SK-N-SH treated with all-trans-retinoic acid at 6 μM for 48 hours (cell line): ENCODE measurements at regions not wholly inside any gene's neighbourhood (a gene's known extent, or its start where the extent isn't known, plus 50 kb on each side); places are given as distances from the start of the nearest gene placed in this dataset.

Source experiments
- ATAC-seq: fragments of 200-7000 bp; cut with Tn5 transposase; 3 replicates; pipeline ENCODE4 v1.9.1; 2020; ENCODE audit warnings: mild to moderate bottlenecking, moderate library complexity
- ARNTL ChIP-seq: fragments of 450-650 bp; formaldehyde crosslinking; IDR thresholded peaks from 2 replicates; pipeline ENCODE4 v1.5.0; 2020; ENCODE audit warnings: low read depth, mild to moderate bottlenecking, moderate library complexity, borderline replicate concordance
- BACH2 ChIP-seq: fragments of 250-450 bp; sonication (Bioruptor Pico); IDR thresholded peaks from 2 replicates; pipeline ENCODE4 v1.9.0; 2021; ENCODE audit warnings: mild to moderate bottlenecking, borderline replicate concordance
- CSDC2 ChIP-seq: fragments of 250-450 bp; sonication (Bioruptor Pico); IDR thresholded peaks from 2 replicates; pipeline ENCODE4 v1.5.0; 2020; ENCODE audit warnings: mild to moderate bottlenecking, moderate library complexity
- GLIS3 ChIP-seq: fragments of 250-450 bp; sonication (Bioruptor Pico); IDR thresholded peaks from 2 replicates; pipeline ENCODE4 v1.5.0; 2020; ENCODE audit warnings: mild to moderate bottlenecking, moderate library complexity
- ISL1 ChIP-seq: fragments of 250-450 bp; sonication (Bioruptor Pico); IDR thresholded peaks from 2 replicates; pipeline ENCODE4 v2.1.2; 2022; ENCODE audit warnings: mild to moderate bottlenecking, moderate library complexity
- PPARA ChIP-seq: fragments of 250-450 bp; sonication (Bioruptor Pico); IDR thresholded peaks from 2 replicates; pipeline ENCODE4 v1.5.0; 2020; ENCODE audit warnings: mild to moderate bottlenecking, borderline replicate concordance
- RARB ChIP-seq: fragments of 250-450 bp; sonication (Bioruptor Pico); IDR thresholded peaks from 2 replicates; pipeline ENCODE4 v1.8.0; 2021; ENCODE audit warnings: mild to moderate bottlenecking, moderate library complexity
- TCF4 ChIP-seq: fragments of 250-450 bp; sonication (Bioruptor Pico); IDR thresholded peaks from 2 replicates; pipeline ENCODE4 v1.8.0; 2021; ENCODE audit warnings: mild to moderate bottlenecking, moderate library complexity, borderline replicate concordance
- ZC3H10 ChIP-seq: fragments of 250-450 bp; sonication (Bioruptor Pico); IDR thresholded peaks from 2 replicates; pipeline ENCODE4 v1.5.1; 2021; ENCODE audit warnings: mild to moderate bottlenecking, moderate library complexity
- ZFP3 ChIP-seq: fragments of 250-450 bp; sonication (Bioruptor Pico); IDR thresholded peaks from 2 replicates; pipeline ENCODE4 v1.5.0; 2020; ENCODE audit warnings: mild to moderate bottlenecking, moderate library complexity
- ZFP30 ChIP-seq: fragments of 450-650 bp; formaldehyde crosslinking; IDR thresholded peaks from 2 replicates; pipeline ENCODE4 v1.5.0; 2022; ENCODE audit warnings: mild to moderate bottlenecking, moderate library complexity
- ZNF70 ChIP-seq: fragments of 450-650 bp; formaldehyde crosslinking; IDR thresholded peaks from 2 replicates; pipeline ENCODE4 v1.5.0; 2020; ENCODE audit warnings: mild to moderate bottlenecking, moderate library complexity
- ZNF8 ChIP-seq: fragments of 450-650 bp; formaldehyde crosslinking; IDR thresholded peaks from 2 replicates; pipeline ENCODE4 v1.5.0; 2020; ENCODE audit warnings: mild to moderate bottlenecking, moderate library complexity
- TF ChIP-seq, protein P1 (sequence below): fragments of 250-450 bp; sonication (Bioruptor Pico); IDR thresholded peaks from 2 replicates; pipeline ENCODE4 v1.8.0; 2020; ENCODE audit warnings: mild to moderate bottlenecking, moderate library complexity, borderline replicate concordance
- TF ChIP-seq, protein P2 (sequence below): fragments of 250-450 bp; sonication (Bioruptor Pico); IDR thresholded peaks from 2 replicates; pipeline ENCODE4 v1.8.0; 2021; ENCODE audit warnings: low read depth, mild to moderate bottlenecking, moderate library complexity, borderline replicate concordance
- TF ChIP-seq, protein P3 (sequence below): fragments of 250-450 bp; sonication (Bioruptor Pico); IDR thresholded peaks from 2 replicates; pipeline ENCODE4 v1.5.0; 2020; ENCODE audit warnings: mild to moderate bottlenecking, moderate library complexity

DNA sequence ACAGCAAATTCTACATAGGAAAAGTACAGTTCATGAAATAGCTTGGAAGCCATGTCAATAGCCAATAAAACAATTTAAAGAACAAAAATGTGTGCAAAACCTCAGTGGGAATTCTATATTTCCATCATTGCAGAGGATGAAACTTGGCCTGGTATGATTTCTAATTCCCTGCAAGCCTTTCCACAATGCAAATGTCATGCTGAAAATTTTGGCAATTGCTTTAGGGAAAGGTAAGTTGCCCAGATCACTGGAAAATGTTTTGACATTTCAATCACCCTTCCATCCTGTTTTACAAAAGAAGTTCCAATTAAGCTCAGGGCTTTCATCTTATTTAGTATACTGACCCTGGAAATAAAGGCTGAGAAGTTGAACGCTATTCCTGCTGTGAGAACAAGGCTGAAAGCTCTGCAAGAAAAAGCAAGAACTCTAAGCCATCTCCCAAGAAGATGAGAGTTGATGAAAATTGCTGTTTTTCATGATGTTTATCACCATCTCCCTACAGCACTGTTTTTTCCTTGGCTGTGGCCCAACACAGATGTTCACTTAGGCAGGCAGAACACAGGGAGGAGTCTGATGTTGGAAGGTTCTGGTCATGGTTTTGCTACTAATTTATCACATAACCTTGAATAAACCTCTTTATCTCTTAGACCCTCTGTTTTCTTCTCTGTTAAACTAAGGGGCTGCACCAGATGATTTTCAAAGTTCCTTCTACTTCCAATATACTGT is 263.7 kb downstream of the KCTD12 start:
- ATAC-seq, result no peak; the same call in 2 of the 3 replicates
- TF ChIP-seq ZFP30 (CRISPR knock-in tag), result no peak
- no peak for TF ChIP-seq ZC3H10 (CRISPR knock-in tag)
- TF ChIP-seq RARB (CRISPR knock-in tag), result no peak
- TF ChIP-seq, protein P1, sequence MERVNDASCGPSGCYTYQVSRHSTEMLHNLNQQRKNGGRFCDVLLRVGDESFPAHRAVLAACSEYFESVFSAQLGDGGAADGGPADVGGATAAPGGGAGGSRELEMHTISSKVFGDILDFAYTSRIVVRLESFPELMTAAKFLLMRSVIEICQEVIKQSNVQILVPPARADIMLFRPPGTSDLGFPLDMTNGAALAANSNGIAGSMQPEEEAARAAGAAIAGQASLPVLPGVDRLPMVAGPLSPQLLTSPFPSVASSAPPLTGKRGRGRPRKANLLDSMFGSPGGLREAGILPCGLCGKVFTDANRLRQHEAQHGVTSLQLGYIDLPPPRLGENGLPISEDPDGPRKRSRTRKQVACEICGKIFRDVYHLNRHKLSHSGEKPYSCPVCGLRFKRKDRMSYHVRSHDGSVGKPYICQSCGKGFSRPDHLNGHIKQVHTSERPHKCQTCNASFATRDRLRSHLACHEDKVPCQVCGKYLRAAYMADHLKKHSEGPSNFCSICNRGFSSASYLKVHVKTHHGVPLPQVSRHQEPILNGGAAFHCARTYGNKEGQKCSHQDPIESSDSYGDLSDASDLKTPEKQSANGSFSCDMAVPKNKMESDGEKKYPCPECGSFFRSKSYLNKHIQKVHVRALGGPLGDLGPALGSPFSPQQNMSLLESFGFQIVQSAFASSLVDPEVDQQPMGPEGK (CRISPR knock-in tag), result no peak
- peak; percentile 41; the same call in 1 of the 2 replicates for TF ChIP-seq TCF4 (CRISPR knock-in tag)

DNA sequence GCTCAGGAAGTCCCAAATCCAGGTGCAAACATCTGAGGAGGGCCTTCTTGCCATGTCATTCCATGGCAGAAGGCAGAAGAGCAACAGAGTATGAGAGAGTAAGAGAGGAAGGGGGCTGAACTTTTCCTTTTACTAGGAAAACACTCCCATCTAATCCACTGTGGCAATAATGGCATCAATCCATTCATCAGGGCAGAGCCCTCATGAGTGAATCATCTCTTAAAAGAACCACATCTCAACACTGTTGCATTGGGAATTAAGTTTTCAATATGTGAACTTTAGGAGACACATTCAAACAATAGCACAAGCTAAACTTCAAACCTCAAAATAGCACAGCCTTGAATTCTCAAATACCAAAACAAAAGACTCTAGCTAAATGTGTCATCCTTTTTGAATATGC is 264.5 kb downstream of the KCTD12 start:
- ATAC-seq, result no peak
- TF ChIP-seq ZNF8 (CRISPR knock-in tag), result no peak
- TF ChIP-seq, protein P1 (CRISPR knock-in tag), result no peak
- no peak for TF ChIP-seq ZFP3
- TF ChIP-seq, protein P2, sequence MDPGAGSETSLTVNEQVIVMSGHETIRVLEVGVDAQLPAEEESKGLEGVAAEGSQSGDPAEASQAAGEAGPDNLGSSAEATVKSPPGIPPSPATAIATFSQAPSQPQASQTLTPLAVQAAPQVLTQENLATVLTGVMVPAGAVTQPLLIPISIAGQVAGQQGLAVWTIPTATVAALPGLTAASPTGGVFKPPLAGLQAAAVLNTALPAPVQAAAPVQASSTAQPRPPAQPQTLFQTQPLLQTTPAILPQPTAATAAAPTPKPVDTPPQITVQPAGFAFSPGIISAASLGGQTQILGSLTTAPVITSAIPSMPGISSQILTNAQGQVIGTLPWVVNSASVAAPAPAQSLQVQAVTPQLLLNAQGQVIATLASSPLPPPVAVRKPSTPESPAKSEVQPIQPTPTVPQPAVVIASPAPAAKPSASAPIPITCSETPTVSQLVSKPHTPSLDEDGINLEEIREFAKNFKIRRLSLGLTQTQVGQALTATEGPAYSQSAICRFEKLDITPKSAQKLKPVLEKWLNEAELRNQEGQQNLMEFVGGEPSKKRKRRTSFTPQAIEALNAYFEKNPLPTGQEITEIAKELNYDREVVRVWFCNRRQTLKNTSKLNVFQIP (CRISPR knock-in tag), result no peak
- no peak for TF ChIP-seq ISL1 (CRISPR knock-in tag)

DNA sequence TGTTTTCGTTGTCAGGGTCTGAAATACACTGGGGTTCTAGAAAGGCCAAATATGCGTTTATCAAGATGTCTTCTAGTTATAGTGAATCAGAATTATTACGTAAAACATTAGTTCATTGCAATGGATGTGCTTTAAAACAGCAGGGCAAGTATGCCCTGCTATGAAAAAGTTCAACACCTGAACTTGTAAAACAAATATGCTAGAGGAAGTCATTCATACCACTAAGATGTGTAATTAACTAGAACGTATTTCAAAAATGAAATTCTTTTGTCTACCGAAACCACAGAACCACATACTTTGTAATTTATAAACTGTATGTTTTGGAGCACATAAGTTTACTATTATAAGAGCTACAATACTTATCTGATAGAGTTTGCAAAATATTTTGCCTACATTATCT is 266.2 kb downstream of the KCTD12 start:
- TF ChIP-seq ARNTL (CRISPR knock-in tag) (no peak), ZNF70 (CRISPR knock-in tag) (no peak), ZNF8 (CRISPR knock-in tag) (no peak), PPARA (CRISPR knock-in tag) (no peak), ZFP3 (no peak), ISL1 (CRISPR knock-in tag) (no peak), BACH2 (no peak), GLIS3 (CRISPR knock-in tag) (no peak)
- TF ChIP-seq, protein P2 (CRISPR knock-in tag), result no peak
- ATAC-seq, result no peak

DNA sequence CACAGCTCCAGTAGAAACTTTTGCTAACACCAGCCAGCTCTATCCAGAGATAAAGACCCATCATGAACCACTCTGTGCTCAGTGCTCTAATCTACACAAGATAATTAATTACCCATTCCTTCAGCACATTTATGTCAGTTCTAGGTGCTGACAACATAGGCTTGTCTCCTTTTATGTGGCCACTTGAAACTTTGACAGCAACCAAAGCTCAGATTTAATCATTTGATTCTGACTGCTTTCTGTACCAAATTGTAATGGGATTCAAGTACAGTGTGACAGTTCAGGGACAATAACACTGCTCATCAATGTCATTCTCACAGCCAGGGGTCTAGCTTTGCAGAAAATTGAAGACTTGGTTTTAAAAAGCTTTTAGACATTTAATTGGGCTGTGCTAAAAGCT is 266.6 kb downstream of the KCTD12 start:
- ATAC-seq, result no peak
- TF ChIP-seq, protein P3, sequence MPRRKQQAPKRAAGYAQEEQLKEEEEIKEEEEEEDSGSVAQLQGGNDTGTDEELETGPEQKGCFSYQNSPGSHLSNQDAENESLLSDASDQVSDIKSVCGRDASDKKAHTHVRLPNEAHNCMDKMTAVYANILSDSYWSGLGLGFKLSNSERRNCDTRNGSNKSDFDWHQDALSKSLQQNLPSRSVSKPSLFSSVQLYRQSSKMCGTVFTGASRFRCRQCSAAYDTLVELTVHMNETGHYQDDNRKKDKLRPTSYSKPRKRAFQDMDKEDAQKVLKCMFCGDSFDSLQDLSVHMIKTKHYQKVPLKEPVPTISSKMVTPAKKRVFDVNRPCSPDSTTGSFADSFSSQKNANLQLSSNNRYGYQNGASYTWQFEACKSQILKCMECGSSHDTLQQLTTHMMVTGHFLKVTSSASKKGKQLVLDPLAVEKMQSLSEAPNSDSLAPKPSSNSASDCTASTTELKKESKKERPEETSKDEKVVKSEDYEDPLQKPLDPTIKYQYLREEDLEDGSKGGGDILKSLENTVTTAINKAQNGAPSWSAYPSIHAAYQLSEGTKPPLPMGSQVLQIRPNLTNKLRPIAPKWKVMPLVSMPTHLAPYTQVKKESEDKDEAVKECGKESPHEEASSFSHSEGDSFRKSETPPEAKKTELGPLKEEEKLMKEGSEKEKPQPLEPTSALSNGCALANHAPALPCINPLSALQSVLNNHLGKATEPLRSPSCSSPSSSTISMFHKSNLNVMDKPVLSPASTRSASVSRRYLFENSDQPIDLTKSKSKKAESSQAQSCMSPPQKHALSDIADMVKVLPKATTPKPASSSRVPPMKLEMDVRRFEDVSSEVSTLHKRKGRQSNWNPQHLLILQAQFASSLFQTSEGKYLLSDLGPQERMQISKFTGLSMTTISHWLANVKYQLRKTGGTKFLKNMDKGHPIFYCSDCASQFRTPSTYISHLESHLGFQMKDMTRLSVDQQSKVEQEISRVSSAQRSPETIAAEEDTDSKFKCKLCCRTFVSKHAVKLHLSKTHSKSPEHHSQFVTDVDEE (CRISPR knock-in tag), result no peak
- TF ChIP-seq, protein P1 (CRISPR knock-in tag), result no peak
- TF ChIP-seq, protein P2 (CRISPR knock-in tag), result no peak
- TF ChIP-seq BACH2 (no peak), ZC3H10 (CRISPR knock-in tag) (no peak), ZFP30 (CRISPR knock-in tag) (no peak), ARNTL (CRISPR knock-in tag) (no peak), CSDC2 (CRISPR knock-in tag) (no peak), ISL1 (CRISPR knock-in tag) (no peak), ZNF70 (CRISPR knock-in tag) (no peak)
